H1 (cell line): ENCODE measurements at regions not wholly inside any gene's neighbourhood (a gene's known extent, or its start where the extent isn't known, plus 50 kb on each side); places are given as distances from the start of the nearest gene placed in this dataset.

Experiments used
- EZH2 ChIP-seq: fragments of 200-600 bp; sonication (generic); IDR thresholded peaks from 2 replicates; pipeline ENCODE4 v1.7.1; 2012; ENCODE audit warnings: low read depth, mild to moderate bottlenecking, moderate library complexity, low read length, inconsistent platforms; ENCODE audit not compliant: severe bottlenecking
- FOSL1 ChIP-seq: IDR thresholded peaks from 2 replicates; pipeline ENCODE4 v1.6.1; 2011; ENCODE audit warnings: mild to moderate bottlenecking, low read depth, low read length, moderate library complexity; ENCODE audit not compliant: insufficient read depth
- RAD21 ChIP-seq, 2 experiments: IDR thresholded peaks in 1 of 2; conservative IDR thresholded peaks in 1 of 2; 2 replicates each; pipeline ENCODE4 v1.6.1; 2011; ENCODE audit warnings: low read depth in 2 of 2, low read length in 2 of 2, improper control_type of control experiment in 1 of 2, inconsistent platforms in 1 of 2, mild to moderate bottlenecking in 1 of 2, moderate library complexity in 1 of 2
- TF ChIP-seq, protein P1 (sequence below): fragments of 300-600 bp; sonication (generic); IDR thresholded peaks from 2 replicates; pipeline ENCODE4 v1.7.1; 2012; ENCODE audit warnings: low read length, moderate library complexity, mild to moderate bottlenecking, inconsistent platforms; ENCODE audit not compliant: insufficient replicate concordance

GRCh38 chr5:178063277-178063676, 50.1 kb upstream of the N4BP3 start (continued):
- TF ChIP-seq, protein P1, sequence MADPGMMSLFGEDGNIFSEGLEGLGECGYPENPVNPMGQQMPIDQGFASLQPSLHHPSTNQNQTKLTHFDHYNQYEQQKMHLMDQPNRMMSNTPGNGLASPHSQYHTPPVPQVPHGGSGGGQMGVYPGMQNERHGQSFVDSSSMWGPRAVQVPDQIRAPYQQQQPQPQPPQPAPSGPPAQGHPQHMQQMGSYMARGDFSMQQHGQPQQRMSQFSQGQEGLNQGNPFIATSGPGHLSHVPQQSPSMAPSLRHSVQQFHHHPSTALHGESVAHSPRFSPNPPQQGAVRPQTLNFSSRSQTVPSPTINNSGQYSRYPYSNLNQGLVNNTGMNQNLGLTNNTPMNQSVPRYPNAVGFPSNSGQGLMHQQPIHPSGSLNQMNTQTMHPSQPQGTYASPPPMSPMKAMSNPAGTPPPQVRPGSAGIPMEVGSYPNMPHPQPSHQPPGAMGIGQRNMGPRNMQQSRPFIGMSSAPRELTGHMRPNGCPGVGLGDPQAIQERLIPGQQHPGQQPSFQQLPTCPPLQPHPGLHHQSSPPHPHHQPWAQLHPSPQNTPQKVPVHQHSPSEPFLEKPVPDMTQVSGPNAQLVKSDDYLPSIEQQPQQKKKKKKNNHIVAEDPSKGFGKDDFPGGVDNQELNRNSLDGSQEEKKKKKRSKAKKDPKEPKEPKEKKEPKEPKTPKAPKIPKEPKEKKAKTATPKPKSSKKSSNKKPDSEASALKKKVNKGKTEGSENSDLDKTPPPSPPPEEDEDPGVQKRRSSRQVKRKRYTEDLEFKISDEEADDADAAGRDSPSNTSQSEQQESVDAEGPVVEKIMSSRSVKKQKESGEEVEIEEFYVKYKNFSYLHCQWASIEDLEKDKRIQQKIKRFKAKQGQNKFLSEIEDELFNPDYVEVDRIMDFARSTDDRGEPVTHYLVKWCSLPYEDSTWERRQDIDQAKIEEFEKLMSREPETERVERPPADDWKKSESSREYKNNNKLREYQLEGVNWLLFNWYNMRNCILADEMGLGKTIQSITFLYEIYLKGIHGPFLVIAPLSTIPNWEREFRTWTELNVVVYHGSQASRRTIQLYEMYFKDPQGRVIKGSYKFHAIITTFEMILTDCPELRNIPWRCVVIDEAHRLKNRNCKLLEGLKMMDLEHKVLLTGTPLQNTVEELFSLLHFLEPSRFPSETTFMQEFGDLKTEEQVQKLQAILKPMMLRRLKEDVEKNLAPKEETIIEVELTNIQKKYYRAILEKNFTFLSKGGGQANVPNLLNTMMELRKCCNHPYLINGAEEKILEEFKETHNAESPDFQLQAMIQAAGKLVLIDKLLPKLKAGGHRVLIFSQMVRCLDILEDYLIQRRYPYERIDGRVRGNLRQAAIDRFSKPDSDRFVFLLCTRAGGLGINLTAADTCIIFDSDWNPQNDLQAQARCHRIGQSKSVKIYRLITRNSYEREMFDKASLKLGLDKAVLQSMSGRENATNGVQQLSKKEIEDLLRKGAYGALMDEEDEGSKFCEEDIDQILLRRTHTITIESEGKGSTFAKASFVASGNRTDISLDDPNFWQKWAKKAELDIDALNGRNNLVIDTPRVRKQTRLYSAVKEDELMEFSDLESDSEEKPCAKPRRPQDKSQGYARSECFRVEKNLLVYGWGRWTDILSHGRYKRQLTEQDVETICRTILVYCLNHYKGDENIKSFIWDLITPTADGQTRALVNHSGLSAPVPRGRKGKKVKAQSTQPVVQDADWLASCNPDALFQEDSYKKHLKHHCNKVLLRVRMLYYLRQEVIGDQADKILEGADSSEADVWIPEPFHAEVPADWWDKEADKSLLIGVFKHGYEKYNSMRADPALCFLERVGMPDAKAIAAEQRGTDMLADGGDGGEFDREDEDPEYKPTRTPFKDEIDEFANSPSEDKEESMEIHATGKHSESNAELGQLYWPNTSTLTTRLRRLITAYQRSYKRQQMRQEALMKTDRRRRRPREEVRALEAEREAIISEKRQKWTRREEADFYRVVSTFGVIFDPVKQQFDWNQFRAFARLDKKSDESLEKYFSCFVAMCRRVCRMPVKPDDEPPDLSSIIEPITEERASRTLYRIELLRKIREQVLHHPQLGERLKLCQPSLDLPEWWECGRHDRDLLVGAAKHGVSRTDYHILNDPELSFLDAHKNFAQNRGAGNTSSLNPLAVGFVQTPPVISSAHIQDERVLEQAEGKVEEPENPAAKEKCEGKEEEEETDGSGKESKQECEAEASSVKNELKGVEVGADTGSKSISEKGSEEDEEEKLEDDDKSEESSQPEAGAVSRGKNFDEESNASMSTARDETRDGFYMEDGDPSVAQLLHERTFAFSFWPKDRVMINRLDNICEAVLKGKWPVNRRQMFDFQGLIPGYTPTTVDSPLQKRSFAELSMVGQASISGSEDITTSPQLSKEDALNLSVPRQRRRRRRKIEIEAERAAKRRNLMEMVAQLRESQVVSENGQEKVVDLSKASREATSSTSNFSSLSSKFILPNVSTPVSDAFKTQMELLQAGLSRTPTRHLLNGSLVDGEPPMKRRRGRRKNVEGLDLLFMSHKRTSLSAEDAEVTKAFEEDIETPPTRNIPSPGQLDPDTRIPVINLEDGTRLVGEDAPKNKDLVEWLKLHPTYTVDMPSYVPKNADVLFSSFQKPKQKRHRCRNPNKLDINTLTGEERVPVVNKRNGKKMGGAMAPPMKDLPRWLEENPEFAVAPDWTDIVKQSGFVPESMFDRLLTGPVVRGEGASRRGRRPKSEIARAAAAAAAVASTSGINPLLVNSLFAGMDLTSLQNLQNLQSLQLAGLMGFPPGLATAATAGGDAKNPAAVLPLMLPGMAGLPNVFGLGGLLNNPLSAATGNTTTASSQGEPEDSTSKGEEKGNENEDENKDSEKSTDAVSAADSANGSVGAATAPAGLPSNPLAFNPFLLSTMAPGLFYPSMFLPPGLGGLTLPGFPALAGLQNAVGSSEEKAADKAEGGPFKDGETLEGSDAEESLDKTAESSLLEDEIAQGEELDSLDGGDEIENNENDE: no peak
- TF ChIP-seq EZH2: no peak
- TF ChIP-seq RAD21 (IDR thresholded peaks at IDR 0.05 in 1 of 2, conservative IDR thresholded peaks at IDR 0.05 in 1 of 2; ENCODE audit: low read depth in 2 of 2, low read length in 2 of 2): no peak
- TF ChIP-seq FOSL1: no peak
